Muscle layer of duodenum (tissue), 2 donors: ENCODE measurements at regions not wholly inside any gene's neighbourhood (a gene's known extent, or its start where the extent isn't known, plus 50 kb on each side); places are given as distances from the start of the nearest gene placed in this dataset.

ENCODE experiments used
- H3K27ac ChIP-seq: one replicate; pipeline ENCODE4 v1.7.0; 2013; ENCODE audit warnings: mild to moderate bottlenecking, low read length
- H3K27me3 ChIP-seq: one replicate; pipeline ENCODE4 v1.7.0; 2013; ENCODE audit warnings: low read depth, mild to moderate bottlenecking, control low read depth, low read length
- H3K36me3 ChIP-seq, 2 donors: one replicate each; pipeline ENCODE4 v1.7.0; 2013; ENCODE audit warnings: low read length in 2 of 2, control low read depth in 1 of 2, mild to moderate bottlenecking in 1 of 2; ENCODE audit not compliant: insufficient read depth in 2 of 2, control insufficient read depth in 1 of 2
- H3K4me1 ChIP-seq, 2 donors: one replicate each; pipeline ENCODE4 v1.7.0; 2013; ENCODE audit warnings: low read length in 2 of 2, mild to moderate bottlenecking in 2 of 2, control low read depth in 1 of 2, moderate library complexity in 1 of 2; ENCODE audit not compliant: insufficient read depth in 2 of 2, control insufficient read depth in 1 of 2
- H3K4me3 ChIP-seq, 2 donors: one replicate each; pipeline ENCODE4 v1.7.0; 2013; ENCODE audit warnings: low read length in 2 of 2, low read depth in 1 of 2, mild to moderate bottlenecking in 1 of 2
- H3K9me3 ChIP-seq, 2 donors: one replicate each; pipeline ENCODE4 v1.7.0; 2013; ENCODE audit warnings: low read length in 2 of 2, control low read depth in 1 of 2, mild to moderate bottlenecking in 1 of 2; ENCODE audit not compliant: control insufficient read depth in 1 of 2
- donor health status: healthy.

- no peaks in the 10 kb centered on the region for H3K36me3 ChIP-seq
- H3K9me3 ChIP-seq: no peaks in the 10 kb centered on the region
- no peaks in the 10 kb centered on the region for H3K27me3 ChIP-seq
- H3K27ac ChIP-seq: no peak overlapping the region
- H3K4me1 ChIP-seq: no peaks in the 10 kb centered on the region
- no peak overlapping the region for H3K4me3 ChIP-seq
Observed at GRCh38 chr2:193774166-193774565, 1579.4 kb upstream of the TMEFF2 start.

- no peaks in the 10 kb centered on the region for H3K27me3 ChIP-seq
- no peaks in the 10 kb centered on the region for H3K9me3 ChIP-seq
- H3K4me3 ChIP-seq: no peak overlapping the region
- H3K4me1 ChIP-seq: no peaks in the 10 kb centered on the region
- no peak overlapping the region for H3K27ac ChIP-seq
- no peaks in the 10 kb centered on the region for H3K36me3 ChIP-seq
Observed at GRCh38 chr2:193751299-193751698, 1556.6 kb upstream of the TMEFF2 start.

DNA sequence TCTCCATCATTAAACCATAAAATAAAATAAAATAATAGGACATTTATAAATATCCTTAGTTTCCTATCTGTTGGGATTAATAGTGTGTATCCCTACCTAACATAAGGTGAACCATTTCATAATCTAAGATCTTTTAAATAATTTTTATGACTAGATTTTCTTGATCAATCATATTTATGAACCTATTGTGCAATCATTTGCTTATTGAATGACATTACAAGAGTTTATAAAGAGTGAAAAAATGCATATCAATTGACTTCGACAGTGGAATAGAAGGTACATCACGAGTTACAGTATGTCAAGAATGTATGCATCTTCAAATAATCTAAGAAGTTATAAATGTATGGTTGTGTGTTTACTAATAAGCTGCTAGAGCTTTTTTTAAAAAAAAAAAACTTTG lies 1554.8 kb upstream of the TMEFF2 start:
- no peak overlapping the region for H3K27ac ChIP-seq
- H3K9me3 ChIP-seq: no peaks in the 10 kb centered on the region
- H3K4me3 ChIP-seq: no peak overlapping the region
- no peaks in the 10 kb centered on the region for H3K4me1 ChIP-seq
- H3K27me3 ChIP-seq: no peaks in the 10 kb centered on the region
- H3K36me3 ChIP-seq: no peaks in the 10 kb centered on the region

DNA sequence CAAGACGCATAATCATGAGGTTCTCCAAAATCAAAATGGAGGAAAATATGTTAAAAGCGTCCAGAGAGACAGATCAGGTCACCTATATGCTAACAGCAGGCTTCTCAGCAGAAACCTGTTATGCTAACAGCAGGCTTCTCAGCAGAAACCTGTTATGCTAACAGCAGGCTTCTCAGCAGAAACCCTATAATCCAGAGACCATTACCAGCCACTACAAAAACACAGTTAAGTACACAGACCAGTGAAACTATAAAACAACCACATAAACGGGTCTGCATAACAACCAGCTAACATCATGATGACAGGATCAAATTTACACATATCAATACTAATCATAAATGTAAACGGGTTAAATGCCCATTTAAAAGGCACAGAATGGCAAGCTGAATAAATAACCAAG lies 1548.4 kb upstream of the TMEFF2 start:
- Histone ChIP-seq H3K27ac (no peak overlapping the region), H3K27me3 (no peaks in the 10 kb centered on the region), H3K4me3 (no peak overlapping the region), H3K4me1 (no peaks in the 10 kb centered on the region), H3K9me3 (no peaks in the 10 kb centered on the region), H3K36me3 (no peaks in the 10 kb centered on the region)

- H3K27ac ChIP-seq: no peak overlapping the region
- H3K27me3 ChIP-seq: no peaks in the 10 kb centered on the region
- H3K36me3 ChIP-seq: no peaks in the 10 kb centered on the region
- H3K4me3 ChIP-seq: no peak overlapping the region
- H3K9me3 ChIP-seq: no peaks in the 10 kb centered on the region
- no peaks in the 10 kb centered on the region for H3K4me1 ChIP-seq
Observed at GRCh38 chr2:193738892-193739291, 1544.2 kb upstream of the TMEFF2 start.

GRCh38 chr2:193712912-193713311 lies 1518.2 kb upstream of the TMEFF2 start:
- H3K4me1 ChIP-seq: no peaks in the 10 kb centered on the region
- H3K27me3 ChIP-seq: no peaks in the 10 kb centered on the region
- H3K9me3 ChIP-seq: no peaks in the 10 kb centered on the region
- H3K4me3 ChIP-seq: no peak overlapping the region
- H3K36me3 ChIP-seq: no peaks in the 10 kb centered on the region
- no peak overlapping the region for H3K27ac ChIP-seq

DNA sequence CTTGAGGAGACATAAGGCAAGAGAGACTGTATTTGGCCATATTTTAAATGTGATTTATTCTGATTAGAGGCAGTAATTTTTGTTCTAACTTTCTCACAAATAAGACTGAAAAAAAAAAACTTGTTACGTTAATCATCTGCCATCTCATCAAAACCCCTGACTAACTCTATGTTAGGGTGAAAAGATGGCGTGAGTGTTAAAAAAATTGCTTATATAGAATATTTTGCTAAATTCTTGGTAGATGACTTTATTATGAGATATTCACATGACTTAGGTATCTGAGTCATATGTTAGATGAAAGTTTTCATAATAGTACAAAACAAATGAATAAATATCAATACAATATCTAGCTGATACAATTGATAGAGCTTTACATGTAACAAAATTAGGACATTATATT lies 1508.7 kb upstream of the TMEFF2 start:
- Histone ChIP-seq H3K27ac (no peak overlapping the region), H3K9me3 (no peaks in the 10 kb centered on the region), H3K36me3 (no peaks in the 10 kb centered on the region), H3K4me3 (no peak overlapping the region), H3K4me1 (no peaks in the 10 kb centered on the region), H3K27me3 (no peaks in the 10 kb centered on the region)

DNA sequence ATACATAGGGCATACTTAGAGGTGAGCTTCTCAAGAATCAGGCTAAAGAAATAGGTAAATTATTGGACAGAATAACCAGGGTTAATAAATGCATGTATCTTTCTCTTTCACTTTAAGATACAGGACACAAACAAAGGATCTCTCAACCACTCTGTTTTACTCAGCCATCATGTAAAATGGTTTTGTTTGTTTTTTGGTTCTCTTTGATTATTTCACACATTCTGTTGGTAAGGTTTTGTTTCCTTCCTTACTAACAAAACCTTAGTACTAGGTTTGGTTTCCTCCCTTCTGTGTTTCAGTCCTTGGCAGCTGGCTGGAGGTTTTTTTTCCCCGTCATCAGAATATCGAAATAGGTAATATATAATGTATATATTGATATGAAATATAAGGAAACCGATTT lies 1506.8 kb upstream of the TMEFF2 start:
- no peak overlapping the region for H3K27ac ChIP-seq
- H3K4me3 ChIP-seq: no peak overlapping the region
- H3K9me3 ChIP-seq: no peaks in the 10 kb centered on the region
- H3K4me1 ChIP-seq: no peaks in the 10 kb centered on the region
- no peaks in the 10 kb centered on the region for H3K27me3 ChIP-seq
- no peaks in the 10 kb centered on the region for H3K36me3 ChIP-seq

GRCh38 chr2:193695367-193695766 lies 1500.6 kb upstream of the TMEFF2 start:
- H3K4me3 ChIP-seq: no peak overlapping the region
- H3K4me1 ChIP-seq: no peaks in the 10 kb centered on the region
- H3K36me3 ChIP-seq: no peaks in the 10 kb centered on the region
- H3K9me3 ChIP-seq: no peaks in the 10 kb centered on the region
- no peak overlapping the region for H3K27ac ChIP-seq
- H3K27me3 ChIP-seq: no peaks in the 10 kb centered on the region

- Histone ChIP-seq H3K36me3 (no peaks in the 10 kb centered on the region), H3K4me1 (no peaks in the 10 kb centered on the region), H3K9me3 (no peaks in the 10 kb centered on the region), H3K4me3 (no peak overlapping the region), H3K27me3 (no peaks in the 10 kb centered on the region), H3K27ac (no peak overlapping the region)
Observed at GRCh38 chr2:193693758-193694157, 1499.0 kb upstream of the TMEFF2 start.

GRCh38 chr2:193690572-193690971 lies 1495.8 kb upstream of the TMEFF2 start:
- H3K27ac ChIP-seq: no peak overlapping the region
- no peaks in the 10 kb centered on the region for H3K27me3 ChIP-seq
- H3K9me3 ChIP-seq: no peaks in the 10 kb centered on the region
- no peak overlapping the region for H3K4me3 ChIP-seq
- no peaks in the 10 kb centered on the region for H3K4me1 ChIP-seq
- no peaks in the 10 kb centered on the region for H3K36me3 ChIP-seq

DNA sequence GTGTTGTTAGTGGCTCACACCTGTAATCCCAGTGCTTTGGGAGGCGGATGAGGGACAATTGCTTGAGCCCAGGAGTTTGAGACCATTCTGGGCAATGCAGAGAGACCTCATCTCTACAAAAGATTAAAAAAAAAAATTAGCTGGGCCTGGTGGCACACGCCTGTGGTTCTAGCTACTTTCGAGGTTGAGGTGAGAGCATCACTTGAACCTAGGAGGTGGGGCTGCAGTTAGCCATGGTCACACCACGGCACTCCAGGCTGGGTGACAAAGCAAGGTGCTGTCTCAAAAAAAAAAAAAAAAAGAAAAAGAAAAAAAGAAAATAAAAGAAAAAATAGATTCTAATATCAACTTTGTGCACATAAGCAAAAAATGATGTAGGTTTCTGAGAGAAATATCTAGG lies 1492.5 kb upstream of the TMEFF2 start:
- Histone ChIP-seq H3K27me3 (no peaks in the 10 kb centered on the region), H3K27ac (no peak overlapping the region), H3K9me3 (no peaks in the 10 kb centered on the region), H3K36me3 (no peaks in the 10 kb centered on the region), H3K4me3 (no peak overlapping the region), H3K4me1 (no peaks in the 10 kb centered on the region)
